ENCODE measurements at regions not wholly inside any gene's neighbourhood (a gene's known extent, or its start where the extent isn't known, plus 50 kb on each side); places are given as distances from the start of the nearest gene placed in this dataset.
"Not testable (repeated sequence)": the region's sequence is repeated elsewhere in the genome, so short reads cannot be mapped to it uniquely, and the experiment has no call there.

DNA sequence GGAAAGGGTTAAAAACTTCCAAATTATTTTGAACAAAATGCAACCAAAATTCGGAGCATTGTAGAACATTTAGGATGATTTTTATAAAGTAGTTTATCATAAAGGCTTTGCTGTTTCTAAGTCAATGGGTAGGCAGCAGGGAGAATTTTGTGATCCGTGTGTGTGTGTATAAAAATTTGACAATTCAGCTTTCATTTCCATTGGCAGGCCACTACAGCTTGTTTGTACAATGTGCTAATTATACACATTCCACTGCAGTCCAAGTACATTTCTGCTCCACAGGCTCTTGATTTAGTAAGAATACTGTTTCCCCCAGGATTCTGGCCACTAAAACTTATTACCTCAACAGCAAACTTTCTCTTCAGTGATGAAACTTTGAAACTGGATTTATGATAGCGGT, 71.8 kb upstream of the LTBP1 start:
- DNase-seq (ENCODE audit: low spot score) = no peak
- no peak for TF ChIP-seq CTCF (IDR thresholded peaks at IDR 0.05)

DNA sequence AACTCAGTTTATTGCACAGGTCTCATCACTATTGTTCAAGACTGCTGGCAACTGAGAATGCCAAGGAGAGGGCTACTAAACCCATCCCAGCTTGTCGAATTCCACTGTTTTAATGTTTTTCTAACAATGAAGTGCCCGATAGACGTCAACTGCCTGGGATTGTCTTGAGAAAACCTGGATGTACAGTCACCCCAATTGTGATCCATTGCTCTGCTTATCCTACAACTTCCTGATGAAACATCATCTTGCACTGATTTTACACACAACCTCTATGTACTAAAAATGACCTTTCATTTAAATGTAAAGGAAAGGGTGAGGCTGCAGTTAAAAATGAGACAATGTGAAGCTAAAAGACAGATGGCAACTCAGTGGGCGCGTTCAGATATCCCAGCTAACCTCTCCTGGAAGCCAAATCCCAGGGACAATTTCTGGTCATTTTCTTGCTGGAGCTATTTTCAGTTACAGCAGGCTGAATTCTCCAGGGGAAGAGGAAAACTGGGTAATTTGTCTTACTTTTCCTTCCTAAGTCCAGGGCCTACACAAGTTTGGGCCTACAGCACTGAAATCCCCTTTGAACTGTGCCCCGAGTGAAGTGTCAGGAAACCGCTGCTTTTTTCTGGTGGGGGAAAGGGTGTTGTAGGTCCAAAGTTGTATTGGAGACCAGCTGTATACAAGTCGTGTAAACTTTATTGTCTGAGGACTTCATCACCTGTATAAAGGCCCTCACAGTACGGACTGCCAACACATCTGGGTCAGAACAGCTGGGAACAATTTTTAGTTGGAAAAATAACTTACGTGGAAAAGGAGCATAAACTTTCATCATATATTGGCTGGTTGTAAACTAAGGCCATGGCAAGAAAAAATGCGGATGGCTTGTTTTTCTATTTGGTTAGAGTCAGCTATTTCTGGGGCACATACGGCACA, 68.9 kb upstream of the LTBP1 start:
- no peaks in the 10 kb centered on the region for H3K9me3 ChIP-seq
- peak overlapping the region in 1 of 2 donors; percentile 68 for H3K27ac ChIP-seq
- TF ChIP-seq CTCF (IDR thresholded peaks at IDR 0.05) = no peak
- H3K4me1 ChIP-seq = no peaks in the 10 kb centered on the region
- H3K36me3 ChIP-seq = no peaks in the 10 kb centered on the region
- no peak for DNase-seq (ENCODE audit: low spot score)
- no peak overlapping the region for H3K4me3 ChIP-seq
- H3K27me3 ChIP-seq = no peaks in the 10 kb centered on the region

More for the DNA sequence above, 71.8 kb upstream of the LTBP1 start:
- Histone ChIP-seq H3K4me1 (no peaks in the 10 kb centered on the region), H3K36me3 (no peaks in the 10 kb centered on the region), H3K27ac (no peak overlapping the region), H3K9me3 (no peaks in the 10 kb centered on the region), H3K27me3 (no peaks in the 10 kb centered on the region), H3K4me3 (no peak overlapping the region)

DNA sequence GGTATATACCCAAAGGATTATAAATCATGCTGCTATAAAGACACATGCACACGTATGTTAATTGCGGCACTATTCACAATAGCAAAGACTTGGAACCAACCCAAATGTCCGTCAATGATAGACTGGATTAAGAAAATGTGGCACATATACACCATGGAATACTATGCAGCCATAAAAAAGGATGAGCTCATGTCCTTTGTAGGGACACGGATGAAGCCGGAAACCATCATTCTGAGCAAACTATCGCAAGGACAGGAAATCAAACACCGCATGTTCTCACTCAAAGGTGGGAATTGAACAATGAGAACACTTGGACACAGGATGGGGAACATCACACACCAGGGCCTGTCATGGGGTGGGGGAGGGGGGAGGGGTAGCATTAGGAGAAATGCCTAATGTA, 66.8 kb upstream of the LTBP1 start:
- not testable (repeated sequence) for H3K4me1 ChIP-seq; H3K9me3 ChIP-seq; DNase-seq (ENCODE audit: low spot score)

DNA sequence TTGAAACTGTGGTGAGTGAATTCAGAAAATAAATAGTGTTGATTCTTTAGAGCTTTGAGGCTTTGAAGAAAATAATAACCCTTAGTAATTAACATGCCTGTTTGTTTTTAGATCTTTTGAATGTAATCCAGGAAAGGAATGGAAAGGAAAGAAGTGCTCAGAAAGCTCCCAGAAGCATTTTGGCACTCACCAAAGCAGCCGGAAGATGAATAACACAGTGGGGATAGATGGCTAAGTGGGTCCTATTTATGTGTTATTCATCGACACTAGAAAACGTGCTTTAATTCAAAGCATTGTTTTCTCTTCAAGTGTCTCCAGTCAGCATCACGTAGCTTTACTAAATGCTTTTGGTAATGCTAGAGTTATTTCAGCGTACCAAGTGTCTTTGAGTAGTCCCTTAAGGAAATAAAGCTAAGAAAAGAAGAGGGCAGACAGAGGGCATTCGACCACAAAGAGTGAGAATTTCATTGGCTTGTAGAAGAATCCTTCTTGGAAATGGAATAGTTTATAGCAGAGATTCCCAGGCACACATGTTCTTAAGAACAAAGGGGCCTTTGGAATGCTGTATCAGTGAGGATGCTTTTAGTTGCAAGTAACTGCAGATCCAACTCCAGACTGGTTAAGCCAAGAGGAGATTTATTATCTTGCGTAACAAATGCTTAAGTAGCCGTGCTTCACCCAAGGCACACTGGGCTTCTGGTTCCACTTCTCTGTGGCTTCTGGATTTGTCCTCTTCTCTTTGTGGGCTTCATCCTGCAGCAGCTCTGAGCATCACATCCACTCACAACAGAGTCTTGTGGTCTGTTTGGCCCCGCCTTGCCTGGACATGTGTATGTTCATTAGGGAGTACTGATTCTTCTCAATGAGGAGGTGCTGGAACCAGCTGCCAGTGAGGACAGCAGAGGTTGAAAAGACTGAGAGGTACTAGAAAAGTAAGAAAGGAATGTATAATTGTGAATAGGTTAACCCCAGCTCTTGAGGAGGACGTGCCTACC, 63.6 kb upstream of the LTBP1 start:
- no peak for TF ChIP-seq CTCF (IDR thresholded peaks at IDR 0.05)
- H3K27me3 ChIP-seq = no peaks in the 10 kb centered on the region
- H3K4me3 ChIP-seq = no peak overlapping the region
- no peaks in the 10 kb centered on the region for H3K9me3 ChIP-seq
- H3K4me1 ChIP-seq = no peaks in the 10 kb centered on the region
- H3K36me3 ChIP-seq = no peaks in the 10 kb centered on the region
- no peak overlapping the region for H3K27ac ChIP-seq
- no peak for DNase-seq (ENCODE audit: low spot score)

More for the DNA sequence above, 66.8 kb upstream of the LTBP1 start:
- H3K4me3 ChIP-seq, H3K27ac ChIP-seq, H3K27me3 ChIP-seq, H3K36me3 ChIP-seq: not testable (repeated sequence)

GRCh38 chr2:32884346-32884745, 62.4 kb upstream of the LTBP1 start:
- Histone ChIP-seq H3K4me1 (no peaks in the 10 kb centered on the region), H3K36me3 (no peaks in the 10 kb centered on the region), H3K4me3 (no peak overlapping the region), H3K9me3 (no peaks in the 10 kb centered on the region), H3K27me3 (no peaks in the 10 kb centered on the region), H3K27ac (no peak overlapping the region)
- no peak for TF ChIP-seq CTCF (IDR thresholded peaks at IDR 0.05)
- no peak for DNase-seq (ENCODE audit: low spot score)

DNA sequence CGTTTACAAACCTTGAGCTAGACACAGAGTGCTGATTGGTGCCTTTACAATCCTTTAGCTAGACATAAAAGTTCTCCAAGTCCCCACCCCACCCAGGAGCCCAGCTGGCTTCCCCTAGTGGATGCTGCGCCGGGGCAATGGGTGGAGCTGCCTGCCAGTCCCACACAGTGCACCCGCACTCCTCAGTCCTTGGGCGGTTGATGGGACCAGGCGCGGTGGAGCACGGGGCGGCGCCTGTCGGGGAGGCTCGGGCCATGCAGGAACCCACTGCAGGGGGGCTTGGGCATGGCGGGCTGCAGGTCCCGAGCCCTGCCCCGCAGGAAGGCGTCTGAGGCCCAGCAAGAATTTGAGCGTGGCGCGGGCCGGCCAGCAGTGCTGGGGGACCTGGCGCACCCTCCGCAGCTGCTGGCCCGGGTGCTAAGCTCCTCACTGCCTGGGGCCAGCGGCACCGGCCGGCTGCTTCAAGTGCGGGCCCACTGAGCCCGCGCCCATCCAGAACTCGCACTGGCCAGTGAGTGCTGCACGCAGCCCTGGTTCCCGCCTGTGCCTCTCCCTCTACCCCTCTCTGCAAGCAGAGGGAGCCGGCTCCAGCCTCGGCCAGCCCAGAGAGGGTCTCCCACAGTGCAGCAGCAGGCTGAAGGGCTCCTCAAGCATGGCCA, 60.2 kb upstream of the LTBP1 start:
- DNase-seq (ENCODE audit: low spot score); H3K27me3 ChIP-seq; H3K27ac ChIP-seq; H3K4me1 ChIP-seq; H3K36me3 ChIP-seq; H3K4me3 ChIP-seq; H3K9me3 ChIP-seq: not testable (repeated sequence)

All from right atrium auricular region (tissue), 2 donors.